ENCODE measurements at regions not wholly inside any gene's neighbourhood (a gene's known extent, or its start where the extent isn't known, plus 50 kb on each side); places are given as distances from the start of the nearest gene placed in this dataset.
"Not testable (repeated sequence)": the region's sequence is repeated elsewhere in the genome, so short reads cannot be mapped to it uniquely, and the experiment has no call there.

DNA sequence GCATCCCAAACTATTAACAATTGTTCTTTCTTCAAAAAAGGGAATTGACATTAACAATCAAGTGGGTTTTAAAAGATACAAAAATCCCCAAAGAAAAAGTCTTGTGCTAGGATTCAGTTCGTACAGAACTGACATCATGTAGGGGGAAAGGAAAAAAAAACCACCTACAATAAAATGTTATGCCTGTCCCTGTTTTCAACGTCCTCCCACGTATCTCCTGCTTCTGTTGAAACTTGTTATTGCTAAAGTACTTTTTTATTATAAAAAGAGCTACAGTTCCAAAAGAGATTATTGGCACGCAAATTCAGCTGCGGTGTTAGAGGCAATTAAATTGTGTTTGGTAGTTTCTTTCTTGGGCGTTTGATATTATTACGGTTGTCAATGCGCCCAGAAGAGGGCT lies 102.8 kb upstream of the PHACTR1 start:
- DNase-seq (ENCODE audit: low read depth), result no peak

GRCh38 chr6:12614456-12614855 lies 102.1 kb upstream of the PHACTR1 start:
- DNase-seq (ENCODE audit: low read depth), result no peak

DNA sequence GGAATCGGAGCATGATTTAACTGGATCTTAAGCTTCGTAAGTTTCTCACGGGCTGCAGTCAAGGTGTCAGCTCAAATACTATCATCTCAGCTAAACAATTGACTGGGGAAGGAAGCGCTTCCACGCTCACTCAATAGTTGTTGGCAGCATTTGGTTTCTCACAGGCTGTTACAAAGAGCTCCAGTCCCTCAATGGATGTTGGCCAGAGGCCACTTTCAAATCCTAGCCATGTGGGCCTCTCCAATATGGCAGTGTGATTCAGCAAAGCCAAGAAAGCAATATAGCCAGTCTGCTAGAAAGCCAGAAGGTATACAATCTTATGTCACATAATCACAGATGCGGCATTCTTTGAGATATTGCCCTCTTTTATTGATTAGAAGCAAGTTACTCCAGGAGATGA lies 98.3 kb upstream of the PHACTR1 start:
- DNase-seq (ENCODE audit: low read depth), result no peak

DNA sequence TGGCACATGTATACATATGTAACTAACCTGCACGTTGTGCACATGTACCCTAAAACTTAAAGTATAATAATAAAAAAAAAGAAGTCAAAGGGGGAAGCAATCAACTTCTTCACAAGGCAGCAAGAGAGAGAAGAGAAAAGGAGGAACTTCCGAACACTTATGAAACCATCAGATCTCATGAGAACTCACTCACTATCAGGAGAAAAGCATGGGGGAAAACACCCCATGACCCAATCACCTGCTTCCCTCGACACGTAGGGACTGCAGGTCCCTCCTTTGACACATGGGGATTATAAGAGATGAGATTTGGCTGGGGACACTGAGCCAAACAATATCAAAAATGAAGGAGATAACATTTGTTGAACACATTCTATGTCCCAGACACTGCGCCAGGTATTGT lies 94.8 kb upstream of the PHACTR1 start:
- no peak for DNase-seq (ENCODE audit: low read depth)

DNA sequence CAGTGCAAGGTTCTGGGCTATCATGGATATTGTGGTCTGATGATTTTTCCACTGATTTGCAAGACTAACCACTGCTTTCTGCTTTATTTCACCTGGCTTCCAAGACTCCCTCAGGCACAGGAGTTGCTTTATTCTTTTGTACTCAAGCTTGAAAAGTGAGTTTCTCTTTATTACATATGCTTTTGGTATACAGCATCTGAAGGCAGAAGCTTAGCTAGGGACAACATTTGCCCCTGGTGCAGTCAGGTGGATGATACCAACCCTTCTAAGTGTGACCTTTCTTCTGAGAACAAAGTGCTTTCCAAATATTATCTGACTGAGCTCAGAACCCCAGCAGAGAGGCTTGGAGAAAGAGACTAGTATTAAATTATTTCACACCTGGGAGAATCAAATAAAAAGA lies 94.0 kb upstream of the PHACTR1 start:
- no peak for DNase-seq (ENCODE audit: low read depth)

DNA sequence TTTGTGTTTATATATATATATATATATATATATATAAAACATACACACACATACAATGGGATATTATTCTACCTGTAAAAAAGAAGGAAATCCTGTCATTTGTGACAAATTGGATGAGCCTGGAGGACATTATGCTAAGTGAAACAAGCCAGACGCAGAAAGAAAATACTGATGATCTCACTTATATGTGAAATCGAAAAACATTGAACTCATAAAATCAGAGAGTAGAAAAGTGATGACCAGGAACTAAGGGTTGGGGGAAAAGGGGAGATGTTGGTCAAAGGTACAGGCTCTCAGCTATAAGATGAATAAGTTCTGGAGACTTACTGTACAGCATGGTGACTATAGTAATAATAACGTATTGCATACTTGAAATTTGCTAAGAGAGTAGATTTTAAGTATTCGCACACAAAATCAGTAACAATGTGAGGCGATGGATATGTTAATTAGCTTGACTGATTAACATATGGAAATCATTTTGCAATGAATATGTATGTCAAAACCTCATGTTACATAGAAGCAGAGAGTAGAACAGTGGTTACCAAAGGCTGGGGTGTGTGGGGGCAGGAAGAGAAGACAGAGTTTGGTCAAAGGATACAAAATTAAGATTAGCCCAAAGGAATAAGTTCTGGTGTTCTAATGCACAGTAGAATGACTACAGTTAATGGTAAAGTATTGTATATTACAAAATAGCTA lies 92.3 kb upstream of the PHACTR1 start:
- DNase-seq (ENCODE audit: low read depth), result no peak

DNA sequence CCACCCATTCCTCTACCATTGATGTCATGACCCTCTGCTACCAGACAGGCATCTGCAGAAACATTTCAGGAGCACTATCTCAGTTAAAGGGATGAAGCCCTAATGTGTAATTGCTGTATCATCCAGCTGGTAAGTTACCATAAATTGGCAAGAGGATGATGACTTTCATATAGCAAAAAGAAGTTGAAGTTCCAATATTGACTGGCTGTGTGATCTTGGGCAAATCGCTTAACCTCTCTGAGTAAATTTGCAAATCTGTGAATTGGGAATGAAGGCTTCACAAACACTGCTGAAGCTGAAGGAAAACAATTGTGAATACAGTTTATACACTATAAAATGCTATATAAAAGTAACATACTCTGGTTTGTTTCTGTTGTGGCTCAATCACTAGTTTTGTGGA lies 89.5 kb upstream of the PHACTR1 start:
- DNase-seq (ENCODE audit: low read depth), result no peak

GRCh38 chr6:12628327-12628726 lies 88.2 kb upstream of the PHACTR1 start:
- DNase-seq (ENCODE audit: low read depth), result no peak

DNA sequence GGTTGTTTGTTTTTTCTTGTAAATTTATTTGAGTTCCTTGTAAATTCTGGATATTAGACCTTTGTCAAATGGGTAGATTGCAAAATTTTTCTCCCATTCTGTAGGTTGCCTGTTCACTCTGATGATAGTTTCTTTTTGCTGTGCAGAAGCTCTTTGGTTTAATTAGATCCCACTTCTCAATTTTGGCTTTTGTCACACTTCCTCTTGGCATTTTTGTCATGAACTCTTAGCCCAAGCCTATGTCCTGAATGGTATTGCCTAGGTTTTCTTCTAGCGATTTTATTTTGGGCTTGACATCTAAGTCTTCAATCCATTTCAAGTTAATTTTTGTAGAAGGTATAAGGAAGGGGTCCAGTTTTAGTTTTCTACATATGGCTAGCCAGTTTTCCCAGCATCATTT lies 82.8 kb upstream of the PHACTR1 start:
- not testable (repeated sequence) for DNase-seq (ENCODE audit: low read depth)

- DNase-seq (ENCODE audit: low read depth), result no peak
Observed at GRCh38 chr6:12635375-12635774, 81.2 kb upstream of the PHACTR1 start.

DNA sequence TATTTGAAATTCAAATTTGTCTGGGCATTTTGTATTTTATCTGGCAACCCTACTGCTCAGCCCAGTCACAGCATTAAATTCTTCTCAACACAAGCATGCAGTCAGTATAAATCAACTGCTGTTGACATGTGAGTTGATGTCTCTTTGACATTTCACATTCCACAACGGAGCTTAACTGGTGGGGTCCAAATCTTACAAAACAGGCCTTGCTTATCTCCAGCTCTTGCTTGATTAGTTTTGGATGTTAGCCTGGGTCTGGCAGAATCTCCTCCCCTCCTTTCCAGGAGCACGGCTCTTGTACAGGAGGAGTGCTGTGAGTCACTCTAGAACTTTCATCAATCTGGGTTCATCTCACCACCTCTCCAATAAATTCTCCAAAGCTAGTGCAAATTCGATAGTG lies 80.8 kb upstream of the PHACTR1 start:
- DNase-seq (ENCODE audit: low read depth), result no peak

- no peak for DNase-seq (ENCODE audit: low read depth)
Observed at GRCh38 chr6:12636336-12636735, 80.2 kb upstream of the PHACTR1 start.

GRCh38 chr6:12637960-12638641 lies 78.5 kb upstream of the PHACTR1 start:
- DNase-seq (ENCODE audit: low read depth), result peak; percentile 83

- DNase-seq (ENCODE audit: low read depth), result no peak
Observed at GRCh38 chr6:12640438-12640837, 76.1 kb upstream of the PHACTR1 start.

DNA sequence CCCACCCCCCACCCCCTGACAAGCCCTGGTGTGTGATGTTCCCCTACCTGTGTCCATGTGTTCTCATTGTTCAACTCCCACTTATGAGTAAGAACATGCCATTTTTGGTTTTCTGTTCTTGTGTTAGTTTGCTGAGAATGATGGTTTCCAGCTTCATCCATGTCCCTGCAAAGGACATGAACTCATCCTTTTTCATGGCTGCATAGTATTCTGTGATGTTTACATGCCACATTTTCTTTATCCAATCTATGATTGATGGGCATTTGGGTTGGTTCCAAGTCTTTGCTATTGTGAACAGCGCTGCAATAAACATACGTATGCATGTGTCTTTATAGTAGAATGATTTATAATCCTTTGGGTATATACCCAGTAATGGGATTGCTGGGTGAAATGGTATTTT lies 74.8 kb upstream of the PHACTR1 start:
- DNase-seq (ENCODE audit: low read depth), result not testable (repeated sequence)

DNA sequence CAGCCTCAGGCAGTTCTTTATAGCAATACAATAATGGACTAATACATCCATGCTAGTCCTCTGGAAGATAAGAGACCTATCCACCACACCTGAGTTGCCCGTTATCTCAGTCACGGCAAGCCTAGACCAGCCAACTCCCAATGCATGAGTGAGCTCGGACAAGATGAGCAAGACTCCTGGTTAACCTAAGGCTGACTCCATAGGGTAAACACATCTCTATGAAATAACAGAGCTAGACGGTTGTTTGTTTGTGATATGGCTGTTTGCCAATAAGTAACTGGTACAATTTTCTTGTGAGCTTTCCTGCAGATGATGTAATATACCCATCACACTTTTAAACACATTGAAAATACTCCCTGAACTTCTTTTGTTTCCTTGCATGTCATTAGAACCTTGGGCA lies 70.6 kb upstream of the PHACTR1 start:
- DNase-seq (ENCODE audit: low read depth), result no peak

- DNase-seq (ENCODE audit: low read depth), result no peak
Observed at GRCh38 chr6:12648171-12648570, 68.4 kb upstream of the PHACTR1 start.

GRCh38 chr6:12649325-12649724 lies 67.2 kb upstream of the PHACTR1 start:
- no peak for DNase-seq (ENCODE audit: low read depth)

DNA sequence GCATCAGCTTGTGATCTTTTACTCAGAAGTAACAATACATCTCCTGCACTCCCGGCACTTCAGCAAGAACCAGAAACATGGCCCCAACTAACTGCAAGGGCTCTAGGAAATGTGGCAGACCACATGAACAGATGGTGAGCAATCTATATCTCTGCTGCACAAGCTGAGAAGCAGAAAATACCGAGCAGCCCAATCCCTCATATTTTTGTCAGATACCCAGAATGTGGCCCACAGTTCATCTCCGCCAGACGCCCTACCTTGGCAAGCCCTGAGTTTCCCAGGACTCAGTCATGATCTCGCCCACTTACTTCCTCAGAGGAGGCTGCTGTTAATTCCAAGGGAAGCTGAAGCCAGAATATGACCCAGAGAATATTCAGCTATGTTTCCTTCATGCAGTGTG lies 63.1 kb upstream of the PHACTR1 start:
- DNase-seq (ENCODE audit: low read depth), result no peak

DNA sequence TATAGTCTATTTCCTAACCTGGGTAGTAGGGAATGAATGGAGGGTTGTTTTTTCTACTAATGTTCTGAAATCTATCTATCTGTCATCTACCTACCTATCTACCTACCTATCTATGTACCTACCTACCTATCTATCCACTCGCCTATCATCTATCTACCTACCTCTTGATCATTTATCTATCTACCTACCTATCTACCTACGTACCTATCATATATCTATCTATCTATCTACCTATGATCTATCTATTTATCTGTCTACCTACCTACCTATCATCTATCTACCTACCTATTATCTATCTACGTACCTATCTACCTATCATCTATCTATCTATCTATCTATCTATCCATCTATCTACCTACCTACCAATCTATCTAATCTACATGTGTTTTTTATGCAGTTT lies 62.5 kb upstream of the PHACTR1 start:
- no peak for DNase-seq (ENCODE audit: low read depth)

DNA sequence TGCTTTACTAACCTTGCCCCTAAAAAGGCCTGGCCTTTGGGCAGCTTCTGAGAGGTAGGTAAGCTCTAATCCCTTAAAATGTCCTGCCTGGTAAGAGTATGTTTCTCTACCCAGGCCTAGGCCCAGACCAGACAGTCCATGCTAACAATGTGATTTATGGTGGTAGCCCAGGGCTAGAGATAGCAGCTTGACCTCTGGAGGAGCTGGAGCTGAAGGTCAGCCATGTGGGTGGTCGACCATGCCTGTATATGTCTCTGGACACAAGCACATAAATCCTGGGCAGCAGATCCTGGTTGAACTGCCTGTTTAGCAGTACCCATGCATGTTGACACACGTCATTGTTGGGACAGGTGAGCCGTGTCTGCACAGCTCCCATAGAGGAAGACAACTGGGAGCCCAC lies 62.1 kb upstream of the PHACTR1 start:
- DNase-seq (ENCODE audit: low read depth), result no peak

DNA sequence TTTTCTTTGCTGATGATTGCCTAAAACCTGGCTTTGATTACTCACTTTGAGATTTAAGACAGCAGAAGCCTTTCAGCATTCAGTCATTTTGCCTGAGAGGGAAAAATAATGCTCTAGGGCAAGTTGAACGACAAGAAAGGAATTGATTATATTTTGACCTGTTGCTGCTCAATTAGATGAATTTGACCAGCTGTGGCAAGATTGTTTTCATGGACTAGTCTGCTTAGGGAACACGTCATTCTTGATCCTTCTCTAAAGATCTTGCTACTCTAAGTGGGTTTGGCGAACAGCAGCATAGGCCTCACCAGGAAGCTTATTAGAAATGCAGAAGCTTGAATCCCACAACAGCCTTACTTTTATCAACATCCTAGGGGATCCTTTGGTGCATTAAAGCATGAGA lies 59.7 kb upstream of the PHACTR1 start:
- DNase-seq (ENCODE audit: low read depth), result peak; percentile 42

GRCh38 chr6:12657884-12658283 lies 58.7 kb upstream of the PHACTR1 start:
- no peak for DNase-seq (ENCODE audit: low read depth)

Data from RPMI7951 (cell line).